ENCODE measurements at regions not wholly inside any gene's neighbourhood (a gene's known extent, or its start where the extent isn't known, plus 50 kb on each side); places are given as distances from the start of the nearest gene placed in this dataset.

DNA sequence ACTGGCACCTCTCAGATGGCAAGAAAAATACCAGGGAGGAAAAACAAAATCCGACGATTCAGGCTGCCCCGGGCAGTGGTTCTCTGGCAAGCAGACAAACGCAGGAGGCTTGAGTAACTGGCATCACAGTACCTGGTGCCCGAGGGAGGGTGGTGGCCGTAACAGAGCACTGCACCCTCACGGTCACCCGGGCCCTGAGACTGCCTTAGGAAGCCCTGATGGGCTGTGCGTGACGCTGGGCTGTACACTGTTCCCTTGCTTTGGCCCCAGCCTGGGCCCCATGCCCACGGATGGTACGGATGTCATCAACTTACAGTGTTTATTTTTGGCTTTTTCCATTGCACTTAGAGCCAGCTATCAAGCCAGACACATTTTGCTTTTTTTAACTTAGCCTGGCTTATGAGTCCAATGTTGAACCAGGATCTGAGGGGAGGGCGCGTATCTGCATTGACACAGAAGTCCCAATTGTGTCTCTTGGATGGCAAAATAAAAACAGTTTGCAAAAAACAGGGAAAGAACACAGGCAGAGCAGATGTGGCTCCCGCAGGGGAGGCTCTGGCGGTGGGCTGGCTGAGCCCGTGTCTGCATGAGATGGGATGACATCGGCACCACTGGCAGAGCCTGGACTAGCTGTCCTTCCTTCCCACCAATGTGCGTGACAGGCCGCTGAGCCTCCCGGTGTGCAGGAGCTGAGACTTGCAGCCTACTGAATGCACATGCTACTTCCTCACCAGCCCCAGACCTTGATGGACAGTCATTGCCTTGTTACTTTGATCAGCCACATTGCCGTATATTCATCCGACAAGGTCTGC lies 287.7 kb downstream of the FOXL1 start:
- peak; percentile 78 for DNase-seq (ENCODE audit: low spot score)

DNA sequence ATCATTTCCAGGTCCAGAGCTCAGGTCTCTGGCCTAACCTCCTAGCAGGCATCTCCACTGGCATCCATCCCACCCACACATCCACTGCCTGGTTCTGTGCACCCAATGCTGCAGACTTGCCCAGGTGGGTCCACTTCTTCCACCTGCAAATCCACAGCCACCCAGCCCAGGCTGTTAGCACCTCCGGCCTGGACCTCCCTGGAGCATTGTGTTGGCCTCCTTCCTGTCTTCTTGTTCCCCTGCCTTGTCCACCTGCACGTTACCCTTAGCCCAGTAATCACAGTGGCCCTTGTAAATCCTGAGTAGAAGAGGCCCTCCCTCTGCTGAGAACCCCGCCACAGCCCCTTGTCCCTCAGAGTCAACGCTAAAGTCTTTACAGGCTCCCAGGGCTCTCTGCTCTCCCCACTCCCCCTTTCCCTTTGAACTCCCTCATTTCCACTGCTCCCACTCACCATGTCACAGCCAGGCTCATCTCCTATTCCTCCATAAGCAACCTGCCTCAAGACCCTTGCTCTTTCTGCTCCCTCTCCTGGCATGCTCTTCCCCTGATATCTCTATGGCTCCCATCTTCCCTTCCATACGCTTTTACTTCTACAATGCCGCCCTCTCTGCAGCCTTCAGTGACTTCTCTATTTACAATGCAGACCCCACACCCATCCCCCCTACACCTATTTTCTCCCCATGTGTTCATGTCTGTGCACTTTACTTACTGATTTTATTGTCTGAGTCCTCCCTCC lies 288.8 kb downstream of the FOXL1 start:
- DNase-seq (ENCODE audit: low spot score) = no peak

DNA sequence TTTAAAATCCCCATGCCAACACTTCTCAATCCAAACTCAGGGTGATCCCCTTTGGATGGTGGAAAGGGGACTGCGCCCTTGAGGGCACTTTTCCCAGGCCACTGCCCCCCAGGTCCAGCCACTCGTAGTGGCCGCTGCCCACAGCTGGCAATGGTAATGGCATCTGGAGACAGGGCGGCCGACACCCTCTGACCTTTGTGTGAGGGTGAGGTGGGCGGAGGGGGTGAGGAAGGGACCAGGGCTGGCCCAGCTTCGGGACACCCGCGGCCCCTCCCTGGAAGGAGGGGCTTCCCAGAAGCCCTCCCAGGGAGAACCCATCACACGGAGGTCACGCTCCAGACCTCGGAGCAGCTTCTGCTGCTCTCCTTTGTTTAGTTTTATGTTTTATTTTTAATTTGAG lies 289.7 kb downstream of the FOXL1 start:
- DNase-seq (ENCODE audit: low spot score) = no peak

DNA sequence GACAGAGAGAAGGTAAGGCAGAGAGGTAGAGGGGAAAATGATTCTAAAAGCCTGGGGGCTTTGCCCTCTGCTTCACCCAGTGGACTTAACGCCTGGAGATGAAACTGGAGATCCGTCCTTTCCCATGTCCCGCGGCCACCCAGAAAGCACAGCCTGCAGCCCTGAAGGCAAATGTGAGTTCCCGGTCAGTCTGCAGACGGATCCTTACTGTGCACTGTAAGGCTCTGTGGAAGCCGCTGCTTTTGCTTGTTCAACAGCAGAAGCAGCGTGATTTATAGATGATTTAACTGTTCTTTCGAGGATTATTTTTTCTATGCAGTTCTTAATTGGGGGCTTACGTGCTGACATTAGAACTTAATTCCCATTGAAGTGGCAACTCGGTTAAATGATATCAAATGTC lies 290.4 kb downstream of the FOXL1 start:
- DNase-seq (ENCODE audit: low spot score) = no peak

DNA sequence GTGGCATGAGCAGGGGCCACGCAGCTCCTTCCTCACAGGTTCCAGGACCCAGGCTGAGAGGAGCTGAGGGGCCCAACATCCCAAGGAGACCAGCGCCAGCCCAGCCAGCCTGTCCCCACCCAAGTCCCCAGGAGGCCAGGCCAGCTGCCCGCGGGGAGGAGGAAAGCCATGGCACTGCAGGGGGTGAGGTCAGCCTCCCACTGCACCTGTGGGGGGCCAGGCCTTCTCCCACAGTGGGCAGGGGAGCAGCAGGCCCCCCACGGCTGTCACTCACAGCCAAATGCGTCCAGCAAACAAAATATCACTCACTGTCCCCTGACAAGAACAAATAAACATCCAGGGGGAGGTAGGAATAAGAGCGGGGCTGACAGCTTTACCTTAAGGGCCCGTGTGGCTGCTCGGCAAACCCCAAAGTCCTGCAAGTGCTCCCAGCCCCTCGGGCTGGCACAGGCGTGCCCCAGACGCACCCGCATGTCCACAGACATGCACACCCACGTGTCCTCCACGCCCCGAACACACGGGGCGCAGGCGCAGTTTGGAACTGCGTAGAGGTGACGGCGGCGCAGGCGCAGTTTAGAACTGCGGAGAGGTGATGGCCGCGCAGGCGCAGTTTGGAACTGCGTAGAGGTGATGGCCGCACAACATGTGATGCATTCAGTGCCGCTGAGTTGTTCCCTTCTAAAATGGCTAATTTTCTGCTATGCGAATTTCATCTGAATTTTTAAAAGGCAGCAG lies 291.1 kb downstream of the FOXL1 start:
- DNase-seq (ENCODE audit: low spot score) = no peak

DNA sequence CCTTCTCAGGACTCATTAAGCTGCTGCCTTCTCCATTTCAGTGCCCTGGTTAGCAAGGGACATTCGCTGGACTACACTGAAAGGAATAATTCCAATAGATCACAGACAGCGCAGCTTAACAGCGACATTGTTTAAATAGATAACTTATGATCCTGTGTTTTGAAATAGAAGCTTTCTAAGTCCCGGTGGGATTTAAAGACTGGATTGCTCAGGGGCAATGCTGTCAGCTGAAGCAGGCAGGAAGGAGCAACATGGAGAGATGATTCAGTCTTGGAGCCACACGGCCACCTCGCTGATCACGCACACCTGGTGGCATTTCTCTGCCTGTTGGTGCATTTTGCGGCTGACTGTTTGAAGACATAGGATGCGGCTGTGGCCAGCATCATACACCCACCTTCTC lies 292.0 kb downstream of the FOXL1 start:
- DNase-seq (ENCODE audit: low spot score) = no peak

DNA sequence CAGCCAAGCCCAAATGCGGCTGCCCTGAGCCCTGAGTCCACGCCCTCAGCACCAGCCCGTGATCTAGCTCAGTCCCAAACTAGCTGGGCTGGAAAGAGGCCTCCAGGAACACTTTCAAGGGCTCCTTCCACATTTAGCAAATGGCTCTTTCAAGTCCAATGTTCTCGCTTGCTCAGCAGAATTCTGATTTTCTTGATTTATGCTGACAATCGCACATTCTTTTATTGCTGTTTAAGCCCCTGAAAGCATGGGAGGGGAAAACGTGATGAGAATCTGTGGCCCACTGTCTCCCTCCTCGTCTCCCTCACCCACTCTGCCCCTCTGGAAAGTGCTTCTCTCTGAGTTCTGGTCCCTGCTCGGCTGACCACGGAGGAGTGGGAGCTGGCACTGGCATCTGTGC lies 293.8 kb downstream of the FOXL1 start:
- no peak for DNase-seq (ENCODE audit: low spot score)

DNA sequence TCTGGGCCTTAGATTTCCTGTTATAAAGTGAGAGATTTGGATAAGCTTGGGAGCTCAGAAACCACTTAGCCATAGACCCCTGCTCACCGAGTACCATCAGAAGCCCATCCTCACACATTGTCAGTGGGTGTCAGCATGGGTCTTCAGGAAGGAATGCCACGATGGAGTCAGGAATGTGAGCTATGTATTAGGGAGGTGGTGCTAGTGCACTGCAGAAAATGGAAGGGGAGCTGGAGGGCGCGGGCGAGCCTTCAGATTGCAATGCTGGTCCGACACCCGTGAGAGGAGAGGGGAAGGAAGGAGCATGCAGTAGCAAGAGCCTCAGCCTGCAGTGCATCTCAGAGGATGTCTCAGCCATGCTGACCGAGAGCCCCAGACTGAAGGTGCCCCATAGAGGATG lies 294.5 kb downstream of the FOXL1 start:
- no peak for DNase-seq (ENCODE audit: low spot score)

DNA sequence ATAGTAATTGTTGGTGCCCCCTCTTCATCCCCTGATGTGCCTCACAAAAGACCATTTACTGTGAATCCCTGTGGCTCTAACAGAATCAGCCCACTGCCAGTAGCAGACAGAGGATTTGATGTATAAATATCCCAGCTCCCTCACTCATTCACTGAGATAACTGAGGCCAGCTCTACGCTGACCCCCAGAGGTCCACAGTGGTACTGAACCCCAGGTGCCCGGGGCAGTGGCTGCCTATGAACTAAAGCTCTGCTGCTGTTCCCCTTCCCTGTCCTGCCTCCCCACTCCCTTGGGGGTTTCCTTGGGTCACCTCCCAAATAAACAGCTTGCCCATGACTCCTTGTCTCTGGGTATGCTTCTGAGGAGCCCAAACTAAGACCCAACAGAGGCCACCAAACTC lies 295.8 kb downstream of the FOXL1 start:
- DNase-seq (ENCODE audit: low spot score) = no peak

DNA sequence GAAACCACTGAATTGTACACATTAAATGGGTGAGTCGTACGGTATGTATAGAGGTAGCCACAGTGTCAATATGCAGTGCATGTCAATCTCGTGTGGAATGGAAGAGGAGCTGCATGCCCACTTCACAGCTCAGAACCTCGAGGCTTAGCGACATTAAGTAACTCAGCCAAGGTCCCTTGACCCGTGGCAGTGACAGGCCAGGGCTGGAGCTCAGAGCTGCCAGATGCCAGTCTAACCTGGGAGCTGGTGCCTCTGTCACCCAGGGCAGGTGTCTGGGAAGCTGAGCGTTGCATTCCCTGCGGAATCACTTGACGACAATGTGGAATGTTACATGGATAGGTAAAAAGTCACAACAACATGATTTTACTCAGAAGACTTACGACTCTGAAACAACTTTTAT lies 298.1 kb downstream of the FOXL1 start:
- no peak for DNase-seq (ENCODE audit: low spot score)

DNA sequence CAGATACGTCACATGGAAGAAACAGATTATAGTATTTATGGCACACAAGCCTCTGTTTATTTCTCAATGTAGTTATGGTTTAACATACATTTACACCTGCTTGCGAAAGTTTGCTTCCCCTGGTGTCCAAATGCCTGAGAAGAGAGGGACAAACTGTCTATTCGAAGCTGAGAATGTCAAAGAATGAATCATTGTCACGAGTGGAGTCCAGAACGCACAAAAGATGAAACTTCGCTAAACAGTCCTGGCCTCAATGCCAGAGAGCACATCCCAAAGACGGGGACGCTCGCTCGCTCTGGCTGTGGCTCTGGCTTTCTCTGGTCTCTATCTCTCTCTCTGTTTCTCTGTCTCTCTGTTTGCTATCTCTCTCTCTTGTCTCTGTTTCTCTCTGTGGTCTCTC lies 298.8 kb downstream of the FOXL1 start:
- no peak for DNase-seq (ENCODE audit: low spot score)

DNA sequence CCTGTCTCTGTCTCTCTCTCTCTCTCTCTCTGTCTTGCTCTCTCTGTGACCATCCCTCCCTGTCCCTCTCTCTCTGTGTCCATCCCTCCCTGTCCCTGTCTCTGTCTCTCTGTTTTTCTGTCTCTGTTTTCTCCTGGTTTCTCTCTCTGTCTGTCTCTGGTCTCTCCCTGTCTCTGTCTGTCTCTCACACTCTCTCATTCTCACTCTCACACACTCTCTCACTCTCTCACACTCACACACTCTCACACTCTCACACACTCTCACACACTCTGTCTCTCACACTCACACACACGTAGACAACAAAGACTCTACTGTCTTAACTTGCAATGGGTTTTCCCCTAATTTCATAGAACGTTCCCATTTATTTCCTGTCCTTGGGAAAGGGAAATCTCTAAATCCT lies 299.5 kb downstream of the FOXL1 start:
- DNase-seq (ENCODE audit: low spot score) = no peak

DNA sequence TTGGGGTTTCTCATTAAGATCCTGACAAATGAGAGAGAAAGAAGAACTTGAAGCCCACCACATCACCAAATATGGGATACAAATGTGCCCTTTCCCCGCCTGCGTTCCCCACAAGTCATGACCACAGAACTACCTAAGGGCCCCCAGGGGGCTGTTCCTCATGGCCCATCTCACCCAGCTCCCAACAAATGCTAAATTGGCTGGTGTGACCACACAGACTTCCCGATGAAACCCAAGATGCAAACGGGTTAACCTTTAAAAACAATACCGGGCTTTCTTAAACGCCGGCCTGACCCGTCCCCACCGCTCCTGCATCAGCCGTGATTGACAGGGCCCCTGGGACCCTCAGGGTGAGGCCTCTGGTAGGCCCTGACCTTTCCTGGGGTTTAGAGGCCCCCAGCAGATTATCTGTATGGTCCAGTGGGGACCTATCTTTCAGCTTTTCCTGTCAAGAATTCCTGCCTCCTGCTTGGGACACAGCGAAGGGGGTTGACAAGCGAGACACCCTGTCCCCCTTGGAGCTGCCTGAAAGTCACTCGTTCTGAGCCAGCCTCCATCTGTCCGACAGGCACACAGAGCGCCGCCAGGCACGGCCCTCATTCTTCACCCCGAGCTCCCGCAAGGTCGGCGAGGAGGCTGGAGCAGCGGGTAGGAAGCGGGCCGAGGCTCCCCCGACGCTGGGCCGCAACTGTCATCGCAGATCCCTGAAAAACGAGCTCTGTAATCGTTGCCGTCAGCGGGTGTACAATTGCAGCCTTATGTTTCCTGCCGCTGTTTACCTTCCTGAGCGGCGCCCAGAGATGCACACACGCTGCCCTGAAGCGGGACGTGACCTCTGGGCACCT lies 300.1 kb downstream of the FOXL1 start:
- no peak for DNase-seq (ENCODE audit: low spot score)

DNA sequence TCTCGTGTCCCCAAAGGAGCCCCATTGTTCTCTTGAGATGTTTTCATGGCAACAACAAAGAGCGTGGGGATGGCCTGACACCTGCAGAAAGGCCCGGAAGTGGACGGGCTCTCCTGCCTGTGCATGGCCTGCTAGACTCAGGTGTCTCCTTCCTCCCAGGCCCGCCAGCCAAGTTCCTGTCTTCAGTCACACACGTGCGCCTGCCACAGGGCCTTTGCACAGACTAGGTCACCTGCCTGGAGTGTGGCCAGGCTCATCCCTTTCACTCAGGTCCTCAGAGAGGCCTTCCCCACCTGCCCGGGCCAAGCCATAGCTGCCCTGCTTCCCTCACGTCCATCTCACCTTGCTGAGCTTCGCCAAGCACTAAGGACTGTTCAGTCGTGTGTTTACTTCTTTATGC lies 300.9 kb downstream of the FOXL1 start:
- DNase-seq (ENCODE audit: low spot score) = no peak

DNA sequence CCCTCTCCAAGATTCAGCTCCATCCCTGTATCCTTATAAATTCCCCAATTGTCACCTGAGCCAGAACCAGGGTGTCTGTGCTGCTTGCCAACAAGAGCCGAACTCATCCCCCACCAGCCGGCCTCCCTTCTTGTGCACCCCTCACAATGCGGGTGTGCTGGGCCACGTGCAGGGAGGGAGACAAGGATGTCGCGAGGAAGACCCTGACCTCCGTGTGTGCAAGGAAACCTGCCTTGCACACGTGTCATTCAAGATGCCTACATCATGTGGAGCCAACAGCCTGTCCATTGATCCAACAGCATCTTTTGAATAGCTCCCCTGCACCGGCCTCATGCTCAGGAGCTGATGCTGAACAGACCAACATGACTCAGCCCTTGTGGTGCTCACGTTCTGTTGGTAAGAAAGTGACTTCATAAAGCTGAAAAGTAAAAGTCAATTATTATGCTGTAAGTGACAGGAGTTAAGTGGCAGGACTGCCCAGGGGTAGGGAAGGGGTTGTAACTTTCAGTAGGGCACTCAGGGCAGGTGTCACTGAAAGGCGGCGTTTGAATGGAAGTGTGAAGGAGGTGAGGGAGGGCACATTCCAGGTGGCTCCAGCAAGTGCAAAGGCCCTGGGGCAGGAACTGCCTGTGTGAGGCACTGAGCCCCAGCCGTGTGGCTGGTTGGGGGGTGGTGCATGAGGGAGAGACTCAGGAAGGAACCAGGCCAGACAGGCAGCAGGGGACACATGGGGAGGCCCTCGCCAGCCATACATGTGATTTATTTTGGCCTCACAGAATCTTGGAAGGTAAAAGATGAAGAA lies 302.2 kb downstream of the FOXL1 start:
- peak; percentile 31 for DNase-seq (ENCODE audit: low spot score)

DNA sequence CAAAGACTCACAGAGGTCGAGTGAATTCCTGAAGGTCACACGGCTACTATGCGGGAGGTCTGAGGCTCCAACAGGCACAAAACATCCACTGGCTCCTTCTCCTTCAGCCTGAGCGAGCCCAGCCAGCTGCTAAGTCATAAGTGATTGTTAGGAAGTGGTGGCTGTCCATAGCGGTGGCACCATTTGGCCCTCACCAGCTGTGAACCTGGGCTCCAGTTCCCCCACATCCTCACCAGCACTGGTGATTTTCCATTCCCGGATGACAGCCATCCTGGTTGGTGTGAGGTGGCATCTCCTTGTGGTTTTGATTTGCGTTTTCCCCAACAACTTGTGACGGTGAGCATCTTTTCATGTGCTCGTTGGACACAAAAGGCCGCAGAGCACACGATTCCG lies 302.8 kb downstream of the FOXL1 start:
- no peak for DNase-seq (ENCODE audit: low spot score)

DNA sequence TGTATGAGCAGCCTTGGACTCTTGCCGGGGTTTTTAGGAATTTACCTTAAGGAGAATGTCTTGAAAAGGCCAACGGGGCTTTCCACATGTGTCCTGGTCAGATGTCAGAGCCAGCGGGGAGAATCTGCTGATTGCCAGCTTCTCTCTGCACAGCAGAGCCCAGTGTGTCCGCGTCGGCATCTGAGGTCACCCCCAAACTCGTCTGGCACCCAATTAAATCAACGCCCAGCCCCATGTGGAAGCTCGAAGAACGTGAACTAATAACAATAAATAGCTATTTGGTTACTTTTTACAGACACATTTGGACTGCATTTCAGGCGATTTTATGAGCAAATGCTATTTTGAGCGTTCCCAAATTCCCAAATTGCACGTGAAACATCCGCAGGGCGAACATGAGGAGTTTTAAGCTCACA lies 303.5 kb downstream of the FOXL1 start:
- DNase-seq (ENCODE audit: low spot score) = peak; percentile 37

DNA sequence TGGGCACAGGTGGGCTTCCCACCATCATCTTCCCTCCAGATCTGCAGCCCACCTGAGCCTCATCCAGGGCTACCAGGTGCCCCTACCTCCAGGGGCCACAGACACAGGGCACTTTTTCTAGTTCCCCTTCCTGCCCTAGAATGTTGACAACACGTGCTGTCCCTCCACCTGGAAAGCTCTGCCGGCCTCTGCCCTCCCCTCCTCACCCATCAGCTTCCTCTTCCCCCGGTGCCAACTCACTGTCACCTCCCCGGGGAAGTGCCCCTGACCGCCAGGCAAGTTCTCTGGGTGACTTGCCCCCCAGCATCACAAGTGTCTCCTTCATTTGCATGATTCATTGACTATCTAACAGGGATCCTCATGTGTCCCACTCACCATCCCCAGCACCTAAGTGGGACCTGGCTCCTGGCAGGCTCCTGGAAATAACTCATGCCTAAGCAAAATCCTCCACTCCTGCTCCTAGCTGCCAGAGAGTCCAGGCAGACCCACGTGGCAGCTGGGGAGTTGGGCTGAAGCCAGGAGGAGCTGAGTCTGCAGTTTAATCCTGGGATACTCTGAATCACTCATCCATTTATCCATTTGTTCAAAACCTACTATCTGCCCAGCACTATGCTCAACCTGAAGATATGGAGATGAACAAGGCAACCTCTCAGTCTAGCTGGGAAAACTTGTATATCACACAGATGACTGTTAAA lies 304.4 kb downstream of the FOXL1 start:
- DNase-seq (ENCODE audit: low spot score) = peak; percentile 90

DNA sequence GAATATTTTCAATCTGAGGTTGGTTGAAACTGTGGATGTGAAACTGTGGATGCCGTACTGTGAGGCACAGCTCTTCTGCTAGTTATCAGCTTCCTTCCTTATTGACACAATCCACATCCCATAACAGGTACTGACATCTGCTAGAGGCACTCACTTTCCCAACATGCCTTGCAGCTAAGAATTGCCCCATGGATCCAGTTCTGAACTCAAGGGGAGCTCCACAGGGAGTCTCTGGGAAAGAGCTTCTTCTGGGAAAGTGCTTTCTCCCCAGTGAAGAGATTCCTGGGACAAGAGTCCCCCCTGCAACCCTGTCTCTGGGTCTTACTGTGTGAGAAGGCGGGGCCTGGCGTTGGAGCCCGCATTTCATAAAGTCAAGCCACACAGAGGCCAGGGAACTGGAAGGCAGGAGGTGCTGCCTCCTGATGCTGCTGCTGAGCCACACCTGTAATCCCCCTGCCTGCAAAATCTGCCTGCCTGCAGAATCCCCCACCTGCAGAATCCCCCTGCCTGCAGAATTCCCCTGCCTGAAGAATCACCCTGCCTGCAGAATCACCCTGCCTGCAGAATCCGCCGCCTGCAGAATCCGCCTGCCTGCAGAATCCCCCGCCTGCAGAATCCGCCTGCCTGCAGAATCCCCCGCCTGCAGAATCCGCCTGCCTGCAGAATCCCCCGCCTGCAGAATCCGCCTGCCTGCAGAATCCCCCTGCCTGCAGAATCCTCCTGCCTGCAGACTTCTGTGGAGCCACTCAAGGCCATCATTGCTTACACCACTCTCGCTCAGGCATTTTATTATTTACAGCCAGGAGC lies 305.4 kb downstream of the FOXL1 start:
- no peak for DNase-seq (ENCODE audit: low spot score)

DNA sequence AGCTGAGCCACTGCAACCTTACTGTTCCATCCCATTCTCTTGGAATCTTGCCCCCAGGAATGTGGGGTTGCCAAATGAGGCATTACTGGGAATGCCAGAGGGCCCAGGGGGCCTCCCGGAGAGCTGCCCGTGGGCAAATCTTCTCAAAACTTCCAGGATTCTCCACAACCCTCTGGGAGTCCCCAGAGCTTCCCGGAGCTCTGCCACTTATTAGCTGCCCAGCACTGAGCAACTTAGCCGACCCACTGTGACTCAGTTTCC lies 306.0 kb downstream of the FOXL1 start:
- DNase-seq (ENCODE audit: low spot score) = peak; percentile 19
